ENCODE measurements at regions not wholly inside any gene's neighbourhood (a gene's known extent, or its start where the extent isn't known, plus 50 kb on each side); places are given as distances from the start of the nearest gene placed in this dataset.

GRCh38 chr3:28089527-28089897 lies 151.9 kb upstream of the CMC1 start:
- TF ChIP-seq POLR2A (IDR thresholded peaks at IDR 0.05; ENCODE audit: low read length) (no peak), GATA1 (IDR thresholded peaks at IDR 0.05; ENCODE audit: low read depth, low read length) (no peak)
